Sigmoid colon (tissue), 6 donors: ENCODE measurements at regions not wholly inside any gene's neighbourhood (a gene's known extent, or its start where the extent isn't known, plus 50 kb on each side); places are given as distances from the start of the nearest gene placed in this dataset.

Experiments
- DNase-seq: peaks from one replicate; pipeline ENCODE4 v3.0.0-alpha.2; 2019
- H3K27ac ChIP-seq, 4 donors: fragments of 200-600 bp; sonication (generic); one replicate each; pipeline ENCODE4 v1.5.1; 2016 to 2019; ENCODE audit warnings: mild to moderate bottlenecking in 1 of 4
- H3K27me3 ChIP-seq, 3 donors: fragments of 200-600 bp; sonication (generic); one replicate each; pipeline ENCODE4 v1.5.1; 2019; ENCODE audit warnings: mild to moderate bottlenecking in 1 of 3
- H3K36me3 ChIP-seq, 4 donors: fragments of 200-600 bp; sonication (generic); one replicate each; pipeline ENCODE4 v1.5.1; 2016 to 2019
- H3K4me1 ChIP-seq, 4 donors: fragments of 200-600 bp; sonication (generic); one replicate each; pipeline ENCODE4 v1.5.1; 2017 to 2019
- H3K4me3 ChIP-seq, 4 donors: fragments of 200-600 bp; sonication (generic); one replicate each; pipeline ENCODE4 v1.5.1; 2017 to 2019; ENCODE audit warnings: mild to moderate bottlenecking in 2 of 4, moderate library complexity in 1 of 4
- H3K9me3 ChIP-seq, 4 donors: fragments of 200-600 bp in 3 of 4; sonication (generic) in 3 of 4; one replicate each; pipeline versions ENCODE4 v1.5.1 to v1.6.1; 2013 to 2019
- CTCF ChIP-seq, 4 experiments: fragments of 450-650 bp in 3 of 4; fragments of 200-600 bp in 1 of 4; IDR thresholded peaks; one replicate each; pipeline ENCODE4 v1.5.1; 2016 to 2019; ENCODE audit warnings: antibody characterized with exemption in 4 of 4, mild to moderate bottlenecking in 3 of 4, moderate library complexity in 2 of 4
- EP300 ChIP-seq, 4 donors: sonication (generic); formaldehyde crosslinking; IDR thresholded peaks; one replicate each; pipeline ENCODE4 v1.6.1; 2017; ENCODE audit warnings: antibody characterized with exemption in 4 of 4
- POLR2A ChIP-seq, 2 donors: fragments of 450-650 bp; IDR thresholded peaks; one replicate each; pipeline ENCODE4 v1.6.1; 2016; ENCODE audit warnings: antibody characterized with exemption in 2 of 2, mild to moderate bottlenecking in 2 of 2, moderate library complexity in 2 of 2
- POLR2AphosphoS5 ChIP-seq, 4 donors: sonication (generic); formaldehyde crosslinking; IDR thresholded peaks; one replicate each; pipeline ENCODE4 v1.6.1; 2017; ENCODE audit warnings: antibody characterized with exemption in 4 of 4
- WGBS, 2 donors: extraction: QIAGEN DNeasy Blood & Tissue Kit; methylation state at CpG; one replicate each; pipeline ENCODE4 v1.1.7; 2013; 5-methylcytosine and 5-hydroxymethylcytosine counted together
- intact Hi-C: fragments of 100-400 bp; cut with DNase I; formaldehyde crosslinking; loops from one replicate; pipeline ENCODE4 v1.15.1; 2023
- donor health status: healthy with polysubstance abuse.
- donor health status: healthy.

GRCh38 chr4:14293582-14293981 is 666.1 kb upstream of the BOD1L1 start:
- Histone ChIP-seq H3K4me3 (no peak overlapping the region), H3K27me3 (no peaks in the 10 kb centered on the region), H3K9me3 (peaks cover 0 to 1% (median under 1%) of the 10 kb centered on the region in 4 donors), H3K27ac (no peak overlapping the region), H3K4me1 (no peaks in the 10 kb centered on the region), H3K36me3 (no peaks in the 10 kb centered on the region)
- TF ChIP-seq EP300 (IDR thresholded peaks at IDR 0.05): no peak
- 88 to 94% methylated on average over 3 of the region's 3 CpGs for WGBS, 2 donors
- intact Hi-C loops: no loop called here
- DNase-seq: no peak

GRCh38 chr4:14294611-14295010 is 667.1 kb upstream of the BOD1L1 start:
- Histone ChIP-seq H3K27ac (no peak overlapping the region), H3K4me3 (no peak overlapping the region), H3K27me3 (no peaks in the 10 kb centered on the region), H3K4me1 (no peaks in the 10 kb centered on the region), H3K9me3 (no peaks in the 10 kb centered on the region), H3K36me3 (no peaks in the 10 kb centered on the region)
- no peak for TF ChIP-seq CTCF (IDR thresholded peaks at IDR 0.05)
- no peak for TF ChIP-seq EP300 (IDR thresholded peaks at IDR 0.05)
- TF ChIP-seq POLR2A (IDR thresholded peaks at IDR 0.05): no peak
- no peak for TF ChIP-seq POLR2AphosphoS5 (IDR thresholded peaks at IDR 0.05)
- intact Hi-C loops: no loop called here
- WGBS, 2 donors: 55 to 73% methylated on average over 2 of the region's 2 CpGs
- DNase-seq: no peak

- WGBS, 2 donors: 78 to 88% methylated on average over 2 of the region's 2 CpGs
- no peak for DNase-seq
- intact Hi-C loops: no loop called here
- H3K36me3 ChIP-seq: no peaks in the 10 kb centered on the region
- no peaks in the 10 kb centered on the region for H3K9me3 ChIP-seq
- no peaks in the 10 kb centered on the region for H3K4me1 ChIP-seq
- no peak overlapping the region for H3K27ac ChIP-seq
- H3K4me3 ChIP-seq: no peak overlapping the region
- TF ChIP-seq EP300 (IDR thresholded peaks at IDR 0.05): no peak
- TF ChIP-seq CTCF (IDR thresholded peaks at IDR 0.05): no peak
- H3K27me3 ChIP-seq: no peaks in the 10 kb centered on the region
Observed at GRCh38 chr4:14299166-14299565, 671.6 kb upstream of the BOD1L1 start.

- no peak overlapping the region for H3K4me3 ChIP-seq
- DNase-seq: no peak
- H3K9me3 ChIP-seq: no peaks in the 10 kb centered on the region
- H3K27me3 ChIP-seq: no peaks in the 10 kb centered on the region
- H3K36me3 ChIP-seq: no peaks in the 10 kb centered on the region
- TF ChIP-seq EP300 (IDR thresholded peaks at IDR 0.05) (no peak), POLR2A (IDR thresholded peaks at IDR 0.05) (no peak), CTCF (IDR thresholded peaks at IDR 0.05) (no peak)
- intact Hi-C loops: no loop called here
- no peaks in the 10 kb centered on the region for H3K4me1 ChIP-seq
- no peak overlapping the region for H3K27ac ChIP-seq
Observed at GRCh38 chr4:14302021-14302420, 674.5 kb upstream of the BOD1L1 start.

- intact Hi-C loops: no loop called here
- no peak for DNase-seq
- Histone ChIP-seq H3K27me3 (no peaks in the 10 kb centered on the region), H3K4me1 (no peaks in the 10 kb centered on the region), H3K27ac (no peak overlapping the region), H3K4me3 (no peak overlapping the region), H3K9me3 (no peaks in the 10 kb centered on the region), H3K36me3 (no peaks in the 10 kb centered on the region)
- TF ChIP-seq CTCF (IDR thresholded peaks at IDR 0.05): no peak
- no peak for TF ChIP-seq POLR2A (IDR thresholded peaks at IDR 0.05)
- TF ChIP-seq POLR2AphosphoS5 (IDR thresholded peaks at IDR 0.05): no peak
- WGBS, 2 donors: 86 to 90% methylated on average over 3 of the region's 3 CpGs
Observed at GRCh38 chr4:14303856-14304255, 676.3 kb upstream of the BOD1L1 start.
